GM12878 (cell line): ENCODE measurements at regions not wholly inside any gene's neighbourhood (a gene's known extent, or its start where the extent isn't known, plus 50 kb on each side); places are given as distances from the start of the nearest gene placed in this dataset.

Source experiments
- ATAC-seq: fragments of 200-7000 bp; cut with Tn5 transposase; 3 replicates; pipeline ENCODE4 v1.9.1; 2020; ENCODE audit warnings: mild to moderate bottlenecking, moderate library complexity
- BruUV-seq: library from RNA; stranded (reverse); fragments of 400-500 nt; replicated peaks from 2 replicates; lab custom pipeline; 2021; lab: Mats Ljungman, UMichigan
- CTCF ChIA-PET: fragments of 300-600 bp; sonication (Branson Sonifier 250); formaldehyde crosslinking; extraction: SDS; loops from one replicate; lab custom pipeline; 2021; ENCODE audit warnings: inconsistent platforms; lab: Yijun Ruan, JAX
- POLR2A ChIA-PET: fragments of 350-600 bp; formaldehyde crosslinking; extraction: SDS; loops from one replicate; lab custom pipeline; 2021; ENCODE audit warnings: inconsistent platforms; lab: Charles Lee
- RAD21 ChIA-PET: fragments of 300-600 bp; sonication (Branson Sonifier 250); formaldehyde crosslinking; loops from one replicate; lab custom pipeline; 2023; ENCODE audit warnings: antibody characterized with exemption; ENCODE audit not compliant: unreplicated experiment; lab: Charles Lee
- SMC1A ChIA-PET: fragments of 300-600 bp; sonication (Branson Sonifier 250); formaldehyde crosslinking; loops from one replicate; lab custom pipeline; 2023; ENCODE audit not compliant: unreplicated experiment, uncharacterized antibody; lab: Charles Lee
- DNase-seq: peaks from one replicate; pipeline ENCODE4 v3.0.0-alpha.2; 2011; ENCODE audit warnings: low read depth, low spot score
- FAIRE-seq: peaks from 3 replicates; lab custom pipeline; 2011; peaks lifted over from hg19 to GRCh38; lab: Jason Lieb, UNC
- H2AFZ ChIP-seq: 2 replicates; pipeline ENCODE4 v1.6.0; 2011; ENCODE audit warnings: low read depth, low read length, control low read depth; ENCODE audit not compliant: control insufficient read depth
- H3K27ac ChIP-seq: 2 replicates; pipeline ENCODE4 v1.5.1; 2011; ENCODE audit warnings: control low read depth; ENCODE audit not compliant: control insufficient read depth, insufficient read depth
- H3K27me3 ChIP-seq, 2 experiments: replicated peaks in 1 of 2; 2 replicates each; pipeline versions ENCODE4 v1.6.0 to v1.6.1; 2011; ENCODE audit warnings: low read length in 1 of 2; ENCODE audit not compliant: control insufficient read depth in 2 of 2, insufficient read depth in 2 of 2
- H3K36me3 ChIP-seq, 2 experiments: 2 replicates each; pipeline ENCODE4 v1.5.1; 2011; ENCODE audit warnings: low read length in 1 of 2; ENCODE audit not compliant: control insufficient read depth in 2 of 2, insufficient read depth in 2 of 2
- H3K4me1 ChIP-seq: 2 replicates; pipeline ENCODE4 v1.6.1; 2011; ENCODE audit warnings: mild to moderate bottlenecking, low read length, moderate library complexity, mixed read lengths; ENCODE audit not compliant: control insufficient read depth, insufficient read depth
- H3K4me2 ChIP-seq: 2 replicates; pipeline ENCODE4 v1.6.0; 2011; ENCODE audit warnings: control low read depth; ENCODE audit not compliant: control insufficient read depth, insufficient read depth
- H3K4me3 ChIP-seq: fragments of 200-600 bp; sonication (generic); 2 replicates; pipeline ENCODE4 v1.5.1; 2016
- H3K79me2 ChIP-seq: 2 replicates; pipeline ENCODE4 v1.6.0; 2011; ENCODE audit warnings: low read length; ENCODE audit not compliant: control insufficient read depth, insufficient read depth
- H3K9ac ChIP-seq: 2 replicates; pipeline ENCODE4 v1.8.0; 2011; ENCODE audit warnings: low read length, control low read depth, mixed read lengths; ENCODE audit not compliant: control insufficient read depth, insufficient read depth
- H3K9me3 ChIP-seq: replicated peaks from 3 replicates; pipeline ENCODE4 v1.5.1; 2011; ENCODE audit warnings: mild to moderate bottlenecking, low read length; ENCODE audit not compliant: control insufficient read depth, insufficient read depth
- H4K20me1 ChIP-seq: 2 replicates; pipeline ENCODE4 v1.6.0; 2011; ENCODE audit not compliant: control insufficient read depth, insufficient read depth
- ESRRA ChIP-seq: IDR thresholded peaks from 2 replicates; pipeline ENCODE4 v1.6.1; 2012; ENCODE audit warnings: mild to moderate bottlenecking, low read length, improper control_type of control experiment
- HDAC2 ChIP-seq: fragments of 200-600 bp; sonication (generic); IDR thresholded peaks from 2 replicates; pipeline ENCODE4 v1.6.1; 2017
- IRF4 ChIP-seq: IDR thresholded peaks from 2 replicates; pipeline ENCODE4 v1.6.1; 2011; ENCODE audit warnings: low read depth, low read length
- WGBS: methylation state at CpG from one replicate; pipeline ENCODE4 v1.1.6; 2016; ENCODE audit warnings: low lambda C conversion rate; ENCODE audit not compliant: insufficient replicate concordance, insufficient coverage; ENCODE audit errors: missing lambda C conversion rate; 5-methylcytosine and 5-hydroxymethylcytosine counted together
- in situ Hi-C: fragments of 300-500 bp; cut with MboI; formaldehyde crosslinking; loops from 9 replicates; pipeline ENCODE4 v1.14.3; 2018; ENCODE audit warnings: mixed read lengths
- intact Hi-C: fragments of 100-400 bp; cut with micrococcal nuclease; formaldehyde crosslinking; loops from one replicate; pipeline ENCODE4 v1.14.2; 2022; ENCODE audit not compliant: unreplicated experiment
- TF ChIP-seq, protein P1 (sequence below): fragments of 450-650 bp; IDR thresholded peaks from 2 replicates; pipeline ENCODE4 v1.6.1; 2016; ENCODE audit warnings: mild to moderate bottlenecking
- TF ChIP-seq, protein P2 (sequence below): fragments of 450-650 bp; formaldehyde crosslinking; IDR thresholded peaks from 2 replicates; pipeline ENCODE4 v1.4.0; 2020; ENCODE audit warnings: mild to moderate bottlenecking, moderate library complexity
- TF ChIP-seq, protein P3 (sequence below): fragments of 450-650 bp; formaldehyde crosslinking; IDR thresholded peaks from 2 replicates; pipeline ENCODE4 v1.4.0; 2022; ENCODE audit warnings: mild to moderate bottlenecking, moderate library complexity

DNA sequence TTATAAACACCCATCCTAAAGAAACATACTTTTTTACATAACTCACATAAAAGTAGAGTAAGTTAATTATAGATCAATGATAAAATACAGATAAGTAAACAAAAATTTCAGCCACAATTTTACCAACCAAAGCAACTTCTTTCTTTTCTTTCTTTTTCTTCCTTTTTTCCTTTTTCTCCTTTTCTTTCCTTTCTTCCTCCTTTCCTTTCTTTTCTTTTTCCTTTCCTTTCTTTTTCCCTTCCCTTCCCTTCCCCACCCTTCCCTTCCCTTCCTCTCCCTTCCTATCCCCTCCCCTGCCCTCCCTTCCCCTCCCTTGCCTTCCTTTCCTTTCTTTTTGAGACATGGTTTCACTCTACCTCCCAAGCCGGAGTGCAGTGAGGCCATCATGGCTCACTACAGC lies 56.5 kb upstream of the C1orf53 start:
- H3K36me3 ChIP-seq, result no peaks in the 10 kb centered on the region
- ATAC-seq (no peak), FAIRE-seq (no peak), DNase-seq (no peak)
- H3K79me2 ChIP-seq, result no peaks in the 10 kb centered on the region
- ChIA-PET RAD21 (no interaction called here), SMC1A (interaction anchor here (1.2 to 1.3 kb wide), 2 partner anchors 23 to 141 kb away, joined by 3 read pairs; no protein-coding TSS in a partner anchor), POLR2A (no interaction called here), CTCF (no interaction called here)
- in situ Hi-C loops (no loop called here), intact Hi-C loops (no loop called here)
- WGBS, result 29% methylated on average over 1 of the region's 1 CpG
- H3K4me3 ChIP-seq, result no peak overlapping the region
- H3K4me1 ChIP-seq, result no peaks in the 10 kb centered on the region
- H4K20me1 ChIP-seq, result no peaks in the 10 kb centered on the region
- H3K27ac ChIP-seq, result no peak overlapping the region
- no TSS peak for BruUV-seq
- no peak overlapping the region for H3K4me2 ChIP-seq
- no peaks in the 10 kb centered on the region; a peak in 1 of 4 replicates for H3K27me3 ChIP-seq
- TF ChIP-seq, protein P1, sequence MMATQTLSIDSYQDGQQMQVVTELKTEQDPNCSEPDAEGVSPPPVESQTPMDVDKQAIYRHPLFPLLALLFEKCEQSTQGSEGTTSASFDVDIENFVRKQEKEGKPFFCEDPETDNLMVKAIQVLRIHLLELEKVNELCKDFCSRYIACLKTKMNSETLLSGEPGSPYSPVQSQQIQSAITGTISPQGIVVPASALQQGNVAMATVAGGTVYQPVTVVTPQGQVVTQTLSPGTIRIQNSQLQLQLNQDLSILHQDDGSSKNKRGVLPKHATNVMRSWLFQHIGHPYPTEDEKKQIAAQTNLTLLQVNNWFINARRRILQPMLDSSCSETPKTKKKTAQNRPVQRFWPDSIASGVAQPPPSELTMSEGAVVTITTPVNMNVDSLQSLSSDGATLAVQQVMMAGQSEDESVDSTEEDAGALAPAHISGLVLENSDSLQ, result no peak
- TF ChIP-seq HDAC2 (no peak), IRF4 (no peak), ESRRA (no peak)
- TF ChIP-seq, protein P2, sequence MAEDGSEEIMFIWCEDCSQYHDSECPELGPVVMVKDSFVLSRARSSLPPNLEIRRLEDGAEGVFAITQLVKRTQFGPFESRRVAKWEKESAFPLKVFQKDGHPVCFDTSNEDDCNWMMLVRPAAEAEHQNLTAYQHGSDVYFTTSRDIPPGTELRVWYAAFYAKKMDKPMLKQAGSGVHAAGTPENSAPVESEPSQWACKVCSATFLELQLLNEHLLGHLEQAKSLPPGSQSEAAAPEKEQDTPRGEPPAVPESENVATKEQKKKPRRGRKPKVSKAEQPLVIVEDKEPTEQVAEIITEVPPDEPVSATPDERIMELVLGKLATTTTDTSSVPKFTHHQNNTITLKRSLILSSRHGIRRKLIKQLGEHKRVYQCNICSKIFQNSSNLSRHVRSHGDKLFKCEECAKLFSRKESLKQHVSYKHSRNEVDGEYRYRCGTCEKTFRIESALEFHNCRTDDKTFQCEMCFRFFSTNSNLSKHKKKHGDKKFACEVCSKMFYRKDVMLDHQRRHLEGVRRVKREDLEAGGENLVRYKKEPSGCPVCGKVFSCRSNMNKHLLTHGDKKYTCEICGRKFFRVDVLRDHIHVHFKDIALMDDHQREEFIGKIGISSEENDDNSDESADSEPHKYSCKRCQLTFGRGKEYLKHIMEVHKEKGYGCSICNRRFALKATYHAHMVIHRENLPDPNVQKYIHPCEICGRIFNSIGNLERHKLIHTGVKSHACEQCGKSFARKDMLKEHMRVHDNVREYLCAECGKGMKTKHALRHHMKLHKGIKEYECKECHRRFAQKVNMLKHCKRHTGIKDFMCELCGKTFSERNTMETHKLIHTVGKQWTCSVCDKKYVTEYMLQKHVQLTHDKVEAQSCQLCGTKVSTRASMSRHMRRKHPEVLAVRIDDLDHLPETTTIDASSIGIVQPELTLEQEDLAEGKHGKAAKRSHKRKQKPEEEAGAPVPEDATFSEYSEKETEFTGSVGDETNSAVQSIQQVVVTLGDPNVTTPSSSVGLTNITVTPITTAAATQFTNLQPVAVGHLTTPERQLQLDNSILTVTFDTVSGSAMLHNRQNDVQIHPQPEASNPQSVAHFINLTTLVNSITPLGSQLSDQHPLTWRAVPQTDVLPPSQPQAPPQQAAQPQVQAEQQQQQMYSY (CRISPR knock-in tag), result no peak
- TF ChIP-seq, protein P3, sequence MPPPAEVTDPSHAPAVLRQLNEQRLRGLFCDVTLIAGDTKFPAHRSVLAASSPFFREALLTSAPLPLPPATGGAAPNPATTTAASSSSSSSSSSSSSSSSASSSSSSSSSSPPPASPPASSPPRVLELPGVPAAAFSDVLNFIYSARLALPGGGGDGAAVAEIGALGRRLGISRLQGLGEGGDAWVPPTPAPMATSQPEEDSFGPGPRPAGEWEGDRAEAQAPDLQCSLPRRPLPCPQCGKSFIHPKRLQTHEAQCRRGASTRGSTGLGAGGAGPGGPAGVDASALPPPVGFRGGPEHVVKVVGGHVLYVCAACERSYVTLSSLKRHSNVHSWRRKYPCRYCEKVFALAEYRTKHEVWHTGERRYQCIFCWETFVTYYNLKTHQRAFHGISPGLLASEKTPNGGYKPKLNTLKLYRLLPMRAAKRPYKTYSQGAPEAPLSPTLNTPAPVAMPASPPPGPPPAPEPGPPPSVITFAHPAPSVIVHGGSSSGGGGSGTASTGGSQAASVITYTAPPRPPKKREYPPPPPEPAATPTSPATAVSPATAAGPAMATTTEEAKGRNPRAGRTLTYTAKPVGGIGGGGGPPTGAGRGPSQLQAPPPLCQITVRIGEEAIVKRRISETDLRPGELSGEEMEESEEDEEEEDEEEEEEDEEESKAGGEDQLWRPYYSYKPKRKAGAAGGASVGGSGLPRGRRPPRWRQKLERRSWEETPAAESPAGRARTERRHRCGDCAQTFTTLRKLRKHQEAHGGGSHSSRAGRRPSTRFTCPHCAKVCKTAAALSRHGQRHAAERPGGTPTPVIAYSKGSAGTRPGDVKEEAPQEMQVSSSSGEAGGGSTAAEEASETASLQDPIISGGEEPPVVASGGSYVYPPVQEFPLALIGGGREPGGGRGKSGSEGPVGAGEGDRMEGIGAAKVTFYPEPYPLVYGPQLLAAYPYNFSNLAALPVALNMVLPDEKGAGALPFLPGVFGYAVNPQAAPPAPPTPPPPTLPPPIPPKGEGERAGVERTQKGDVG (CRISPR knock-in tag), result no peak
- no peaks in the 10 kb centered on the region for H3K9me3 ChIP-seq
- no peak overlapping the region for H3K9ac ChIP-seq
- no peak overlapping the region for H2AFZ ChIP-seq
